ENCODE measurements at regions not wholly inside any gene's neighbourhood (a gene's known extent, or its start where the extent isn't known, plus 50 kb on each side); places are given as distances from the start of the nearest gene placed in this dataset.
A peak's percentile ranks its signal among the peaks of the same experiment; 100 is the strongest.

DNA sequence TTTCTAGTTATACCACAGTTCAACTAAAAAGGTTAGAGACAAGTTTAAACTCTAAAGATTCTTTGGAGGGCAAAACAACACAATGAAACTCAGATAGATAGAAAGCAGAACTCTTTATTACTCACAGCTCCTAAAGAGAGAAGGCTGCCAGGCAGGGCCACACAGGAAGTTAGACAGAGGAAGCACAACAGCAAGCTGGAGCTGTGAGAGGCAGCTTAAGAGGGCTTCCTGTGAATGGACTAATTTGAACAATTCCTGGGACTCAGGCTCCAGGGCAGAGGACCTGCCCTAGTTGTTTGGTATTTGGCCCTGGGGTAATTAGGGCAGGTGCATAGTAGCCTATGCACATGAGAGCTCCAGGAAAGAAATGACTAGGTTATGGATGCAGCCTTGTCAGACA is 803.6 kb downstream of the DIAPH3 start:
- no peak for DNase-seq
- Mint-ChIP-seq H3K27me3 (no peaks in the 10 kb centered on the region), H3K27ac (no peak overlapping the region), H3K9me3 (no peaks in the 10 kb centered on the region), H3K4me1 (ENCODE audit: low read depth) (no peaks in the 10 kb centered on the region), H3K36me3 (no peaks in the 10 kb centered on the region), H3K4me3 (no peak overlapping the region)
- ChIA-PET CTCF (interaction anchor here (1.2 kb wide), 1 partner anchor 31 kb away, joined by 4 read pairs; no protein-coding TSS in a partner anchor), POLR2A (no interaction called here)
- intact Hi-C loops (cut with micrococcal nuclease) = no loop called here

- no peaks in the 10 kb centered on the region for H3K9me3 Mint-ChIP-seq
- H3K27me3 Mint-ChIP-seq = no peaks in the 10 kb centered on the region
- H3K27ac Mint-ChIP-seq = no peak overlapping the region
- DNase-seq = no peak
- POLR2A ChIA-PET = no interaction called here
- no peaks in the 10 kb centered on the region for H3K36me3 Mint-ChIP-seq
- H3K4me3 Mint-ChIP-seq = no peak overlapping the region
- intact Hi-C loops (cut with micrococcal nuclease) = no loop called here
- CTCF ChIA-PET = interaction anchor here (1.2 kb wide), 1 partner anchor 30 kb away, joined by 4 read pairs; no protein-coding TSS in a partner anchor
- no peaks in the 10 kb centered on the region for H3K4me1 Mint-ChIP-seq (ENCODE audit: low read depth)
Observed at GRCh38 chr13:59360916-59361315, 802.8 kb downstream of the DIAPH3 start.

GRCh38 chr13:59363313-59363712 is 800.4 kb downstream of the DIAPH3 start:
- Mint-ChIP-seq H3K27ac (no peak overlapping the region), H3K27me3 (peaks cover 3% of the 10 kb centered on the region), H3K4me3 (no peak overlapping the region), H3K9me3 (no peaks in the 10 kb centered on the region), H3K36me3 (no peaks in the 10 kb centered on the region), H3K4me1 (ENCODE audit: low read depth) (no peaks in the 10 kb centered on the region)
- ChIA-PET CTCF (no interaction called here), POLR2A (no interaction called here)
- DNase-seq = no peak
- intact Hi-C loops (cut with micrococcal nuclease) = no loop called here

- Mint-ChIP-seq H3K4me1 (ENCODE audit: low read depth) (no peaks in the 10 kb centered on the region), H3K4me3 (no peak overlapping the region), H3K9me3 (no peaks in the 10 kb centered on the region), H3K36me3 (no peaks in the 10 kb centered on the region), H3K27ac (no peak overlapping the region), H3K27me3 (peaks cover 3% of the 10 kb centered on the region)
- intact Hi-C loops (cut with micrococcal nuclease) = no loop called here
- ChIA-PET CTCF (no interaction called here), POLR2A (no interaction called here)
- no peak for DNase-seq
Observed at GRCh38 chr13:59363947-59364346, 799.8 kb downstream of the DIAPH3 start.

- CTCF ChIA-PET = no interaction called here
- H3K27me3 Mint-ChIP-seq = peaks cover 3% of the 10 kb centered on the region
- H3K9me3 Mint-ChIP-seq = no peaks in the 10 kb centered on the region
- no peaks in the 10 kb centered on the region for H3K4me1 Mint-ChIP-seq (ENCODE audit: low read depth)
- DNase-seq = no peak
- intact Hi-C loops (cut with micrococcal nuclease) = no loop called here
- POLR2A ChIA-PET = no interaction called here
- no peaks in the 10 kb centered on the region for H3K36me3 Mint-ChIP-seq
- no peak overlapping the region for H3K27ac Mint-ChIP-seq
- H3K4me3 Mint-ChIP-seq = no peak overlapping the region
Observed at GRCh38 chr13:59364641-59365085, 799.1 kb downstream of the DIAPH3 start.

DNA sequence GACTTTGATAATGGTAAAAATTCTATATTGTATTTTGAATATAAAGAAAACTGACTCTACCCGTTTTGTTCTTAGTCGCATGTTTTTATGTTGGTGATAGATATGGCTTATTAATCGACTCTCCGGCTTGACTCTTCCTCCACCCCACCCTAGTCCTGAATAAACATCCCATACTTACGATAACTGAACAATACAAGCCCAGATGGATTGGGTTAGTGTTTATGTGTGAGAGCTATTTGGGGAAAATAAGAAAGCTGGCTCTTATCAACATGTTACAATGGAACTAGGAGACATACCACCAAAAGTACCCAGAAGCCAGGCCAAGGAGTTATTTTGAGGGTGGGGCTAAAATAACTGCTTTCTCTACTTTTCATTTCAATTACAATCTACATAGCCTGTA is 796.3 kb downstream of the DIAPH3 start:
- no peaks in the 10 kb centered on the region for H3K4me1 Mint-ChIP-seq (ENCODE audit: low read depth)
- intact Hi-C loops (cut with micrococcal nuclease) = no loop called here
- H3K9me3 Mint-ChIP-seq = no peaks in the 10 kb centered on the region
- H3K27ac Mint-ChIP-seq = no peak overlapping the region
- no peak for DNase-seq
- no peak overlapping the region for H3K4me3 Mint-ChIP-seq
- POLR2A ChIA-PET = no interaction called here
- CTCF ChIA-PET = no interaction called here
- no peaks in the 10 kb centered on the region for H3K36me3 Mint-ChIP-seq
- H3K27me3 Mint-ChIP-seq = peaks cover 5% of the 10 kb centered on the region

DNA sequence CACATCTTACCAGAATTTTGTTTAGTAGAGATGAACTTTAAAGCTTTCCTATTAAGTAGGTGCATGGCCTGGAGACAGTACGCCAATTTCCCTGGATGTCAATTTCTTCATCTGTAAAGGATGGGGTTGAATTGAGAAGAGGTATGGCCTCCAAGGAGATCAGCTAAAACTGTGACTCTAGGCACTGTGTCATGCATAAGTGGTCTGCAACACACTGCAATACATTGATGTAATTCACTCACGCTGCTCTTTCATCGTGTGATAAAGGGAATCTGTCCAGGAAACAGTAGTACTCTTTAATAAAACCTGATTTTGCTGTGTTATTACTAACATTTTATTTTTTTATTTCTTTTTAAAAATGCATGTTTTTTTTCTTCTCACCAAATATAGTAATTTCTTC is 795.8 kb downstream of the DIAPH3 start:
- no peaks in the 10 kb centered on the region for H3K36me3 Mint-ChIP-seq
- intact Hi-C loops (cut with micrococcal nuclease) = no loop called here
- no peak for DNase-seq

DNA sequence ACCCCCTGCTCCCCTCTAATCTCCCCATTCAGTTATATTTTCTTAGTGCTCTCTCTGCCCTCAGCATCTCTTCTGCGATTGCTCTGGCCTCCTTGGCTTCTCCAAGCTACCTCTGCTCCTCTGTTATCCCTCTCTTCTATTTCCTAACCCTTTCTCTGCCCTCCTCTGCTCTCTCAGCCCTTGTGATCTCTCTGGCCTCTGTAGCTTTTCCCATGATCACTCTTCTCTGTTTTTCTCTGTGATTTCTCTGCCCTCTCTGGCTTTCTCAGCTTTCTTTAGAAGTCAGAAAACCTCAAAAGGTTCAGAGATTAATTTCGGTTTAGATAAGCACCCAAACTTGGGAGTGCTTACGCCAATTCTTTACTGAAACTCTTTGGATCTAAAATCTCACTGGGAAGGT is 795.0 kb downstream of the DIAPH3 start:
- no peak for DNase-seq
- H3K4me1 Mint-ChIP-seq (ENCODE audit: low read depth) = no peaks in the 10 kb centered on the region

More for the DNA sequence above, 795.8 kb downstream of the DIAPH3 start:
- Mint-ChIP-seq H3K27me3 (peaks cover 5% of the 10 kb centered on the region), H3K4me1 (ENCODE audit: low read depth) (no peaks in the 10 kb centered on the region), H3K4me3 (no peak overlapping the region), H3K9me3 (no peaks in the 10 kb centered on the region), H3K27ac (no peak overlapping the region)
- ChIA-PET CTCF (no interaction called here), POLR2A (no interaction called here)

DNA sequence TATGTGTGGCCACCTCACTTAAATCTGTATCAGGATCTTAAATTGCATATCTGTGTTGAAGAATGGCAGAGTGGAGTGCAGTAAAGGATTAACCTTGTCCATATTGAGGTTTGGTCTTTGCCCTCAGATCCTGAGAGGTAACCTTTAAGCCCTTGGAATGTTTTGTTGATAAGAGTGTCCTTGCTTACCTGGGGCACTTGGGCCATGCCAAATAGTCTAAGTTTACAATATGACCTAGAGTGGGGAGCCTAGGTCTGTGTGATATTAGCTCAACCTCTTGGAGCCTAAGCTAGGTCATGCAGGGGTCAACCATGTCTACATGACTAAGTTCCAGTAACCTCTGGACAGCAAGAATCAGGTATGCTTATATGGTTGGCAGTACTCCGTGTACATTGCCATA is 792.5 kb downstream of the DIAPH3 start:
- Mint-ChIP-seq H3K9me3 (no peaks in the 10 kb centered on the region), H3K27ac (no peak overlapping the region), H3K27me3 (peaks cover 12% of the 10 kb centered on the region), H3K4me1 (ENCODE audit: low read depth) (no peaks in the 10 kb centered on the region), H3K36me3 (no peaks in the 10 kb centered on the region), H3K4me3 (no peak overlapping the region)
- ChIA-PET POLR2A (no interaction called here), CTCF (no interaction called here)
- intact Hi-C loops (cut with micrococcal nuclease) = no loop called here
- no peak for DNase-seq

More for the DNA sequence above, 795.0 kb downstream of the DIAPH3 start:
- Mint-ChIP-seq H3K27me3 (peaks cover 5% of the 10 kb centered on the region), H3K27ac (no peak overlapping the region), H3K9me3 (no peaks in the 10 kb centered on the region), H3K36me3 (no peaks in the 10 kb centered on the region), H3K4me3 (no peak overlapping the region)
- ChIA-PET POLR2A (no interaction called here), CTCF (no interaction called here)
- intact Hi-C loops (cut with micrococcal nuclease) = no loop called here

DNA sequence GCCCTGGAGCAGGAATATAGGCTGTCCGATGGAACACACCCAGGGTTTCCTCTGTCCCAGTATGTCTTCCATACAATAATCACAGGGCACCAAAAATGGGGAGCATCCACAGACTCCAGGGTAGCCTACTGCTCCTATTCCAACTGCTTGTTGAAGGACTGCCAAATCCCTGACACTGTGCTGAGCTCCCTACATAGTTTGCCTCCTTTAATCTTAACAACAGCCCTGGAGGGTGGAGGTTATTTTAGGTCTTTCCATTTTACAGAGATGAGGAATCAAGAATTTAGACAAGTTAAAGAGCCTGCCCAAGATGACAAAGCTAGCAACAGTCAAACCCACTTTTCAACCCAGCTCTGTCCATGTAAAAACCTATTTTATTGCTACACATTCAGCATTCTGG is 790.4 kb downstream of the DIAPH3 start:
- Mint-ChIP-seq H3K27me3 (peaks cover 18% of the 10 kb centered on the region), H3K36me3 (no peaks in the 10 kb centered on the region), H3K4me1 (ENCODE audit: low read depth) (no peaks in the 10 kb centered on the region), H3K27ac (no peak overlapping the region), H3K9me3 (peaks cover 2% of the 10 kb centered on the region), H3K4me3 (no peak overlapping the region)
- CTCF ChIA-PET = interaction anchor here (1.2 kb wide), 1 partner anchor 18 kb away, joined by 3 read pairs; no protein-coding TSS in a partner anchor
- no peak for DNase-seq
- POLR2A ChIA-PET = no interaction called here
- intact Hi-C loops (cut with micrococcal nuclease) = no loop called here

GRCh38 chr13:59374691-59375090 is 789.0 kb downstream of the DIAPH3 start:
- Mint-ChIP-seq H3K27ac (no peak overlapping the region), H3K4me1 (ENCODE audit: low read depth) (no peaks in the 10 kb centered on the region), H3K4me3 (no peak overlapping the region), H3K36me3 (no peaks in the 10 kb centered on the region), H3K9me3 (peaks cover 7% of the 10 kb centered on the region), H3K27me3 (peaks cover 19% of the 10 kb centered on the region)
- CTCF ChIA-PET = no interaction called here
- intact Hi-C loops (cut with micrococcal nuclease) = loop anchor here (1.0 kb wide), 1 partner anchor 8 kb away; no protein-coding TSS in a partner anchor
- DNase-seq = no peak
- POLR2A ChIA-PET = no interaction called here

GRCh38 chr13:59384154-59384553 is 779.6 kb downstream of the DIAPH3 start:
- CTCF ChIA-PET = no interaction called here
- no peaks in the 10 kb centered on the region for H3K4me1 Mint-ChIP-seq (ENCODE audit: low read depth)
- no peak for DNase-seq
- H3K9me3 Mint-ChIP-seq = peaks cover 6% of the 10 kb centered on the region
- intact Hi-C loops (cut with micrococcal nuclease) = no loop called here
- no peak overlapping the region for H3K27ac Mint-ChIP-seq
- H3K4me3 Mint-ChIP-seq = no peak overlapping the region
- POLR2A ChIA-PET = no interaction called here
- peaks cover 18% of the 10 kb centered on the region for H3K27me3 Mint-ChIP-seq
- H3K36me3 Mint-ChIP-seq = no peaks in the 10 kb centered on the region

GRCh38 chr13:59391696-59392095 is 772.0 kb downstream of the DIAPH3 start:
- Mint-ChIP-seq H3K27ac (no peak overlapping the region), H3K27me3 (peaks cover 18% of the 10 kb centered on the region), H3K4me1 (ENCODE audit: low read depth) (no peaks in the 10 kb centered on the region), H3K36me3 (no peaks in the 10 kb centered on the region), H3K9me3 (no peaks in the 10 kb centered on the region), H3K4me3 (no peak overlapping the region)
- POLR2A ChIA-PET = no interaction called here
- DNase-seq = peak; percentile 54
- intact Hi-C loops (cut with micrococcal nuclease) = loop anchor here (1.0 to 5.0 kb wide), 5 partner anchors 287 to 1040 kb away; partner anchors contain the start of genes DIAPH3 and TDRD3
- CTCF ChIA-PET = interaction anchor here (0.7 to 5.1 kb wide), 20 partner anchors 9 to 1040 kb away, joined by 3 to 51 read pairs (median 3); no protein-coding TSS in a partner anchor
